AG09319 (cell line): ENCODE measurements at regions not wholly inside any gene's neighbourhood (a gene's known extent, or its start where the extent isn't known, plus 50 kb on each side); places are given as distances from the start of the nearest gene placed in this dataset.

Source experiments
- DNase-seq: peaks from one replicate; pipeline ENCODE4 v3.0.0-alpha.2; 2010; ENCODE audit warnings: low read depth; ENCODE audit errors: extremely low read depth
- CTCF ChIP-seq: IDR thresholded peaks from 2 replicates; pipeline ENCODE4 v1.5.1; 2011; ENCODE audit warnings: low read depth, mild to moderate bottlenecking, inconsistent platforms, low read length, moderate library complexity

GRCh38 chr1:55374216-55374615 lies 159.1 kb upstream of the USP24 start:
- TF ChIP-seq CTCF, result no peak
- DNase-seq, result no peak

GRCh38 chr1:55369474-55369873 lies 154.3 kb upstream of the USP24 start:
- TF ChIP-seq CTCF, result no peak
- no peak for DNase-seq

- no peak for TF ChIP-seq CTCF
- DNase-seq, result no peak
Observed at GRCh38 chr1:55368698-55369097, 153.5 kb upstream of the USP24 start.

GRCh38 chr1:55367273-55367672 lies 152.1 kb upstream of the USP24 start:
- no peak for DNase-seq
- TF ChIP-seq CTCF, result no peak

- TF ChIP-seq CTCF, result no peak
- no peak for DNase-seq
Observed at GRCh38 chr1:55364216-55364615, 149.1 kb upstream of the USP24 start.

GRCh38 chr1:55363268-55363667 lies 148.1 kb upstream of the USP24 start:
- DNase-seq, result no peak
- no peak for TF ChIP-seq CTCF

- no peak for TF ChIP-seq CTCF
- DNase-seq, result no peak
Observed at GRCh38 chr1:55362558-55362957, 147.4 kb upstream of the USP24 start.

- TF ChIP-seq CTCF, result no peak
- no peak for DNase-seq
Observed at GRCh38 chr1:55359611-55360010, 144.4 kb upstream of the USP24 start.
